ENCODE measurements at regions not wholly inside any gene's neighbourhood (a gene's known extent, or its start where the extent isn't known, plus 50 kb on each side); places are given as distances from the start of the nearest gene placed in this dataset.

DNA sequence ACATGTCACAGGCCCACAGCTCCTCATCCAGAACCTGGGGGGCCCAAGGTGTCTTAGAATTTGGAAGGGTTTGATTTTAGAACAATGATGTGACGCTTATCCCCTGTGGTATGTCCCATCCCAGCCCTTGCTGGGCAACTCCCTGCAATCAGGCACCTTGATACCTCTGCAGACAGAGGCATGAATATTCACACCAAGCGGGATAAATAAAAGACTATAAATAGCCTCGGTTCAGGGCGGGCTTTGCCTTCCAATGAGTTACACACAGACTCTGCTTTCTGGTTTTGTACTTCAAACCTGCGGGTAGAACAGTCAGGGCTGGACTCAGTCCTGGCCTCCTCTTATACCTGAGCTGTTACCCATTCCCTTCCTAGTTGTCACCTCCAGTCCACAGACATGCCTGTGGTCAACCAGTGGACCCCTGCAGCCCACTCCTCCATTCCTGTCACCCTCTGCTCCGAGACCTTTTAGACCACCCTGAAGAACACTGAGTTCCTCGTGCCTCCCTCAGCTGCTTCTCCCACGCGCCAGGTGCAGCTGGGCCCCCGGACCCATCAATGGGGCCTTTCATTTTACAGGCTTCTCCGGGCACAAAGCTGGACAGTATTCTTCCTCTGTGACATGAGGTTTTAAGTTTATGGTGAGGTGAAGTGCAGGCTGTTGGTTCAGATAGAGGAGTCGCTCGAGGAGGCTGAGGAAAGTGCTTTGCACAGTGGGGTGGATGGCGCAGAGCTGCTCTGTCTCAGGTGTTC, 120.1 kb upstream of the TNR start:
- TF ChIP-seq, protein P1, sequence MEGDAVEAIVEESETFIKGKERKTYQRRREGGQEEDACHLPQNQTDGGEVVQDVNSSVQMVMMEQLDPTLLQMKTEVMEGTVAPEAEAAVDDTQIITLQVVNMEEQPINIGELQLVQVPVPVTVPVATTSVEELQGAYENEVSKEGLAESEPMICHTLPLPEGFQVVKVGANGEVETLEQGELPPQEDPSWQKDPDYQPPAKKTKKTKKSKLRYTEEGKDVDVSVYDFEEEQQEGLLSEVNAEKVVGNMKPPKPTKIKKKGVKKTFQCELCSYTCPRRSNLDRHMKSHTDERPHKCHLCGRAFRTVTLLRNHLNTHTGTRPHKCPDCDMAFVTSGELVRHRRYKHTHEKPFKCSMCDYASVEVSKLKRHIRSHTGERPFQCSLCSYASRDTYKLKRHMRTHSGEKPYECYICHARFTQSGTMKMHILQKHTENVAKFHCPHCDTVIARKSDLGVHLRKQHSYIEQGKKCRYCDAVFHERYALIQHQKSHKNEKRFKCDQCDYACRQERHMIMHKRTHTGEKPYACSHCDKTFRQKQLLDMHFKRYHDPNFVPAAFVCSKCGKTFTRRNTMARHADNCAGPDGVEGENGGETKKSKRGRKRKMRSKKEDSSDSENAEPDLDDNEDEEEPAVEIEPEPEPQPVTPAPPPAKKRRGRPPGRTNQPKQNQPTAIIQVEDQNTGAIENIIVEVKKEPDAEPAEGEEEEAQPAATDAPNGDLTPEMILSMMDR (IDR thresholded peaks at IDR 0.05): no peak
- no peak for TF ChIP-seq POLR2A (IDR thresholded peaks at IDR 0.05)
